NCI-H2171 treated with DMSO at 0.1 percent for 48 hours (cell line): ENCODE measurements at regions not wholly inside any gene's neighbourhood (a gene's known extent, or its start where the extent isn't known, plus 50 kb on each side); places are given as distances from the start of the nearest gene placed in this dataset.

Source experiments
- DNase-seq: peaks from one replicate; lab custom pipeline; 2025; lab: John Stamatoyannopoulos, UW

GRCh38 chr4:19720610-19721009 lies 531.1 kb upstream of the SLIT2 start:
- no peak for DNase-seq

GRCh38 chr4:19720190-19720589 lies 531.5 kb upstream of the SLIT2 start:
- no peak for DNase-seq

- DNase-seq = no peak
These were observed 539.8 kb upstream of the SLIT2 start for GRCh38 chr4:19711871-19712270.

GRCh38 chr4:19707876-19708275 lies 543.8 kb upstream of the SLIT2 start:
- DNase-seq = no peak

- DNase-seq = no peak
These were observed 548.3 kb upstream of the SLIT2 start for GRCh38 chr4:19703391-19703790.

GRCh38 chr4:19700992-19701391 lies 550.7 kb upstream of the SLIT2 start:
- no peak for DNase-seq

- DNase-seq = no peak
These were observed 552.7 kb upstream of the SLIT2 start for GRCh38 chr4:19698961-19699360.

GRCh38 chr4:19694812-19695211 lies 556.9 kb upstream of the SLIT2 start:
- no peak for DNase-seq

- no peak for DNase-seq
These were observed 557.7 kb upstream of the SLIT2 start for GRCh38 chr4:19693936-19694570.

- no peak for DNase-seq
These were observed 562.2 kb upstream of the SLIT2 start for GRCh38 chr4:19689511-19689910.

GRCh38 chr4:19686456-19686855 lies 565.2 kb upstream of the SLIT2 start:
- DNase-seq = no peak

- DNase-seq = peak; percentile 43
These were observed 567.6 kb upstream of the SLIT2 start for GRCh38 chr4:19684084-19684483.

GRCh38 chr4:19683426-19683825 lies 568.3 kb upstream of the SLIT2 start:
- DNase-seq = no peak

GRCh38 chr4:19677211-19677610 lies 574.5 kb upstream of the SLIT2 start:
- DNase-seq = no peak

GRCh38 chr4:19675172-19675811 lies 576.4 kb upstream of the SLIT2 start:
- no peak for DNase-seq

- no peak for DNase-seq
These were observed 592.6 kb upstream of the SLIT2 start for GRCh38 chr4:19659101-19659500.

- DNase-seq = peak; percentile 28
These were observed 593.8 kb upstream of the SLIT2 start for GRCh38 chr4:19657856-19658255.

- DNase-seq = no peak
These were observed 596.0 kb upstream of the SLIT2 start for GRCh38 chr4:19655666-19656065.

GRCh38 chr4:19650903-19651864 lies 600.5 kb upstream of the SLIT2 start:
- no peak for DNase-seq

- DNase-seq = no peak
These were observed 606.1 kb upstream of the SLIT2 start for GRCh38 chr4:19645589-19645988.

GRCh38 chr4:19636451-19636850 lies 615.3 kb upstream of the SLIT2 start:
- no peak for DNase-seq

GRCh38 chr4:19631814-19632213 lies 619.9 kb upstream of the SLIT2 start:
- DNase-seq = no peak

GRCh38 chr4:19623866-19624265 lies 627.8 kb upstream of the SLIT2 start:
- no peak for DNase-seq
